ENCODE measurements at regions not wholly inside any gene's neighbourhood (a gene's known extent, or its start where the extent isn't known, plus 50 kb on each side); places are given as distances from the start of the nearest gene placed in this dataset.

- no peak for TF ChIP-seq CTCF (IDR thresholded peaks at IDR 0.05)
- no peak for TF ChIP-seq POLR2A (IDR thresholded peaks at IDR 0.05)
Observed at GRCh38 chr2:6068429-6068828, 376.2 kb downstream of the SOX11 start.

Measured in right lobe of liver (tissue), 4 donors.